ENCODE measurements at regions not wholly inside any gene's neighbourhood (a gene's known extent, or its start where the extent isn't known, plus 50 kb on each side); places are given as distances from the start of the nearest gene placed in this dataset.
A peak's percentile ranks its signal among the peaks of the same experiment; 100 is the strongest.

GRCh38 chr5:4866817-4867216, 273.3 kb upstream of the ADAMTS16 start:
- no peak for DNase-seq

GRCh38 chr5:4868140-4868735, 271.9 kb upstream of the ADAMTS16 start:
- peak; percentile 23 for DNase-seq

DNA sequence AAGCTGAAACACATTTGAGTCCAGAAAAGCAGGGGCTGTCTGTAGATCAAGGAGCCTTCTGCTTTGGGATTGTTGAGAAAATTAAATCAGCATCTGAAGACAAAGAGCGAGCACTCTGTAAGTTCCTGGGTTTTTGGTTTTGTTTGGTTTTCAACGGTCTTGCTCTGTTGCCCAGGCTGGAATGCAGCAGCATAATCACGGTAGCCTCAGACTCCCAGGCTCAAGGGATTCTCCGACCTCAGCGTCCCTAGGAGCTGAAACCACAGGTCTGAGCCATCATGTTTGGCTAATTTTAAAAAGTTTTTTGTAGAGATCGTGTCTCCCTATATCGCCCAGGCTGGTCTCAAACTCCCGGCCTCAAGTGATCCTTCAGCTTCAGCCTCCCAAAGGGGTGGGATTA, 266.5 kb upstream of the ADAMTS16 start:
- DNase-seq, result no peak

DNA sequence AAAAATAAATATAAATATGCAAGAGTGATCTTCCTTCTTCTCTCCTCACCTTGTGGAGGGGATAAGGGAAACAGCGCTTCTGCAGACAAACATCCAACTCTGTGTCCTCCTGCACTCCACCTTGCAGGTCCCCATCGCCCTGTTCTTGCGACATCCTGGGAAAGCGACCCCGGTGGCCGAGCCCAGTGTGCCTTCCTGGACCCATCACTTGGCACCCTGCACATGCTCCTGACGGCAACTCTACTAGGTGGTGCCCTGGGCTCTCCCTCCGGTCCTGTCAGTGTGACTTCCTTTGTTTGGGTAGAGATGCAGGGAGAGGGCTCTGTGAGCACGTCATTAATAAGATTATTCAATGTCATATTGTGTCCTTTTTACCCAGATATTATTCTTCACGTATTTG, 266.0 kb upstream of the ADAMTS16 start:
- DNase-seq, result no peak

GRCh38 chr5:4875942-4876341, 264.2 kb upstream of the ADAMTS16 start:
- DNase-seq, result no peak

DNA sequence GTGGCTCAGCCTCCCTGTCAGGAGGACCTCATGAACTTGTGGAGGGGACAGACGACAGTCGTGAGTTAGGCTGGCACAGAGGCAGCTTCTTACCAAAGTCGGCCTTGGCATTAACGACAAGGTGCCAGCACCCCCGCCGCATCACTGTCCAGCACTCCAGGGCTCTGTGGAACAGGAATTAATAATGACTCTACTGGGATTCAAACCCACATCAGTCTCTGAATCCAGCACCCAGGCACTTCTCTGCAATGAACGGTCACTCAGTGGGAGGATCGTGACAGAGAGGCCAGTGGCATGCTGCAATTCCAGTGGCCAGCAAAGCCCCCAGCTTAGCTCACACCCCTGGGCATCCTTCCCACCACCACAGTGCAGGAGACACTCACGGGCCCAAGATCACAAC, 263.3 kb upstream of the ADAMTS16 start:
- no peak for DNase-seq

GRCh38 chr5:4877579-4877978, 262.6 kb upstream of the ADAMTS16 start:
- DNase-seq, result no peak

- no peak for DNase-seq
Observed at GRCh38 chr5:4879075-4879474, 261.1 kb upstream of the ADAMTS16 start.

- peak; percentile 48 for DNase-seq
Observed at GRCh38 chr5:4879693-4880303, 260.3 kb upstream of the ADAMTS16 start.

DNA sequence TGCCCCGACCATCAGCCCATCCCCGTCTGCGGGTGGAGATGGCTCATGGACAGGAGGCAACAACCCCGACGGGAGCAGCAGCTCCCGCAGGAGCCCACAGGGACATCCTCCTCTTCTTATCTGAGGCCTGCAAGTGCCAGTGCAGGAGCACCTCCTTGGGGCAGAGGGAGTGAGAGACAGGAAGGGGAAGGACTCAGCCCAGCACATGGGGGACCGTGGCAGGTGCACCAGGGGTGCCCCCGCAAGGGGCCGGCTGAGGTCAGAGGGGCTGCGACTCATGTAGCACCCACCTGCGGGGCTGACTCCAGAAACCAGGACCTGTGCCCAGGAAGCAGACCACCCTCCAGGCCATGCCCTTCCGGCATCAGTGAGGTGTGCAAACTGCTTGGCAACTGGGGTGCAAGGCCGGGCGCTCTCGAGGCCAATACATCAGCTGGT, 259.8 kb upstream of the ADAMTS16 start:
- DNase-seq, result no peak

DNA sequence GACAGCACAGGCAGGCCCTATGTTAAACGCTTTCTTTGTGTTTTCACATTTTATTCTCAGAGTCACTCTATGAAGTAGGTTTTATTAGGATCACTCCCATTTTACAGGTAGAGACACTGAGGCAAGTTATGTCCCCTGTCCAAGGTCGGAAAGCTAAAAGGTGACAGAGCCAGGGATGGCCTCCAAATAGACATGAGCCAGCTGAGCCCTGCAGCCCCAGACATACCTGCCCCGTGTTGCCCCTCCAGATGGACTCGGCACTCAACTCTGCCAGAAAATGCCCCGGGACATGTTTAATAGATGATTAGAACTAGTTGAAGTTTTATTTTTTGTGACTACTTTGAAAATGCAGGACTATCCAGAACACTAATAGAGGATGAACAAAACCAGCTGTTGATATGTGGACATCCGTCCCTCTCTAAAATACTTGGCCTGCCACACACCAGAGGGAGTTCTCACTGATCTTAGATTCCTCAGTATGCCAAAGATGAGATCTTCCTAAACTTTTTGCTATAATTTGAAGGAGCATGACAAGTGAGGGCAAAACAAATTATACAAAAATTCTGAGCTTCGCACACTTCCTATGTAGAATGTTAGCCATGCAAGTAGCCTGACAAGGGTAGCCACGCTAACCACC, 258.6 kb upstream of the ADAMTS16 start:
- DNase-seq, result no peak

DNA sequence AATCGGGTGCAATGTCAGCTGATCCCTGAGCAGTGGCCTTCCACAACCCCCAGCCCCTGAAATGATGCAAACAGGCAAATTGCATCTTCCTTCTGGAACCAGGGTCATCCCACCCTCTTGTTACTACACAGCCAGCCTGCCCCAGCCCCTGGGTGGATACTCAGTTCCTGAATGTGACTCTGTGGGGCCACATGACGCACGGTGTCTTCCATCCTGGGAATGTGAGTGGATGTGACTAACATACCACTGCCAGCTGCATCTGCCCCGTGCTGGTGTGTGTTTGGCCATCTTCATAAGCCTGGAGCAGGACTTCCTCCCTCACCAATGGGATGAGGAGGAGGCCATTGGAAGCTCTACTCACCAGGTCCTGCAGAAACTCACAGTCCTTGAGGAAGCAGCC, 257.9 kb upstream of the ADAMTS16 start:
- no peak for DNase-seq

DNA sequence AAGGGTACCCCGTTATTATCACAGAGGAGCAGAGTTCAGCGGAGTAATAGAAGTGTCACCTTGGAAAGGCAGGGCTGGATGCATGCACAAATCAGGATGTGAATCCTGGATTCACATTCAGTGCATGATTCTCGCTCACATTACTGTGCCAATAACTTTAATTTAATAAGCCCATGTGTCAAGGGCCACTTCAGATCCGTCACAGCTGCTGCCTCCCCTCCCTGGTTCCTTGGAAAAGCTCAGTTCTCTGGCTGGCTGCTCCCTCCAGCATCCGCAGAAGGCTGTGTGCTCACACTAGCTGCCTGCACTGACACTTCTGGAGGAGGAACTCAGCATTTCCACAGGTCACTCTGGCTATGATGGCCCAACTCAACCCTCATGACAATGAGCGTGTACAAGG, 256.8 kb upstream of the ADAMTS16 start:
- DNase-seq, result no peak

- no peak for DNase-seq
Observed at GRCh38 chr5:4893063-4893744, 246.9 kb upstream of the ADAMTS16 start.

- DNase-seq, result no peak
Observed at GRCh38 chr5:4896328-4896727, 243.8 kb upstream of the ADAMTS16 start.

GRCh38 chr5:4901305-4901811, 238.8 kb upstream of the ADAMTS16 start:
- no peak for DNase-seq

DNA sequence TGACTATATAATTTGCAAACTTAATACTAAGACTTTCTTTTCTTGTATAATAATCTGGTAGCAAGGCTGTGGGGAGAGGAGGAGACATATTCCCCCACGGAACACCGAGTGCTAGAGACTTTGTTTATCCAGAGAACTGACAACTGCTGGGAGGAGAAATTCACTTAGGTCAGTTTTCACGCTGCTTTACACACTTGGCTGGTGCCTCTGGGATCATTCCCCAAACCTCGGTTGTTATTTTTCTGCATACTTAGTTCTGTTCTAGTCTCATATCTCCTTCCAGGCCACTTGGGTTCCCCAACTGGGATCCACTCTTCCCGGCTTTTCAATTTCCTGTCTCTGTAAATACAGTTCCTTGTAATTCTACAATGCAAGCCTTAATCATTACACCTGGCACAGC, 238.2 kb upstream of the ADAMTS16 start:
- no peak for DNase-seq

GRCh38 chr5:4905674-4906520, 234.2 kb upstream of the ADAMTS16 start:
- no peak for DNase-seq

DNA sequence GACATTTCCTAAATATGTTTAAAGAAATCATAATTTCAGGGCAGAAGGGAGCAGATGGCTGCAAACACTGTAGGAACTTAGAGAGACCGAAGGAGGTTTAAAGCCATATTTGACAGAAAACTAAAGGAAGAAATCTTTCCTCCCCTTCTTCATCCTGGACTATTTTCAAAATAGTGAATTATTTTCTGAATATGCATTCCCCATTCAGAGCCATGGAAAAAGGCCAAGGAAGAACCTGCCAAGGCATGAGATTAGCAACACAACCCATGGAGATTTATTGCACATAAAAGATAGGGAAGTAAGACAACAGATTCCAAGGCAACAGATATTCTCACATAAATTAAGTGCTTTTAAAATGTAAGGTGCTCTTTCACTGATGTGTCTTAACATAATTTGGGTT, 233.3 kb upstream of the ADAMTS16 start:
- no peak for DNase-seq

DNA sequence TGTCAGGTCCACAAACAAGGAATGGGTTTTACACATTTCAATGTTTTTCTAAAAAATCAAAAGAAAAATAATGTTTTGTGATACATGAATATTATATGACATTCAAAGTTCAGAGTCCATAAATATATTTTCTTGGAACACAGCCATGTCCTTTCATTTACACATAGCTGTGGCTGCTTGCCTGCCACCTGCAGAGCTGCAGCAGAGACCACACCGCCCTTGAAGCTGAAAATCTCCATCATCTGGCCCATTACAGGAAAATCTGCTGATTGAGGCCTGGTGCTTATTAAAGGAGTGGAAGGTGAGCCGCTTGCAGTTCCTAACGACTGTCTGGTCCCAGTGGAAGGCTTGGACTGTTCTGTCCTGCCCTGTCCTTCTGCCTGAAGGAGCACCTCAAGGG, 232.6 kb upstream of the ADAMTS16 start:
- DNase-seq, result no peak

DNA sequence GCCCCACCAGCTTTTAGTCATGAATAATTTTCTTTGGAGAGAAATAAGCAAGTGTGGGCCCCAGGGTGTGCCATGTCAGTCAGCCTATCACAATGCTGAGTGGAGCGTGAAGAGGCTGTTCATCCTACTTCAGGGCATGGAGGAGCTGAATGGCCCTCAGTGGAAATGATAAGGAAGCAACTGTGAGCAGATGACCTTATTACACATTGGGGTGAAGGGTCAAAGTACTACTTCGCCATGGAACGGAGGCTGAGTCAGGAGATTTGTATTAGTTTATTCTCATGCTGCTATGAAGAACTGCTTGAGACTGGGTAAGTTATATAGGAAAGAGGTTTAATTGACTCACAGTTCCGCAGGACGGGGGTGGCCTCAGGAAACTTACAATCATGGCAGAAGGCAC, 231.0 kb upstream of the ADAMTS16 start:
- DNase-seq, result no peak

GRCh38 chr5:4911646-4912403, 228.3 kb upstream of the ADAMTS16 start:
- no peak for DNase-seq
